Keratinocyte (primary cell): ENCODE measurements at regions not wholly inside any gene's neighbourhood (a gene's known extent, or its start where the extent isn't known, plus 50 kb on each side); places are given as distances from the start of the nearest gene placed in this dataset.

Source experiments
- DNase-seq: peaks from one replicate; pipeline ENCODE4 v3.0.0-alpha.2; 2011; ENCODE audit warnings: low read depth, missing footprints, low spot score
- FAIRE-seq: peaks from 2 replicates; lab custom pipeline; 2011; peaks lifted over from hg19 to GRCh38; lab: Jason Lieb, UNC
- H2AFZ ChIP-seq: 2 replicates; pipeline ENCODE4 v1.6.0; 2012; ENCODE audit warnings: low read length, control low read depth, inconsistent platforms; ENCODE audit not compliant: control insufficient read depth
- H3K27ac ChIP-seq: 2 replicates; pipeline ENCODE4 v1.5.1; 2011; ENCODE audit warnings: low read length; ENCODE audit not compliant: control insufficient read depth, insufficient read depth
- H3K27me3 ChIP-seq: 3 replicates; pipeline ENCODE4 v1.6.0; 2011; ENCODE audit warnings: low read length; ENCODE audit not compliant: control insufficient read depth, insufficient read depth; ENCODE audit errors: extremely low read depth
- H3K36me3 ChIP-seq, 2 experiments: 2 replicates in 1 of 2; 3 replicates in 1 of 2; pipeline ENCODE4 v1.5.1; 2011; ENCODE audit warnings: low read length in 2 of 2, mild to moderate bottlenecking in 1 of 2; ENCODE audit not compliant: control insufficient read depth in 2 of 2, insufficient read depth in 2 of 2; ENCODE audit errors: extremely low read depth in 1 of 2
- H3K4me1 ChIP-seq: 3 replicates; pipeline ENCODE4 v1.5.1; 2011; ENCODE audit warnings: low read length; ENCODE audit not compliant: control insufficient read depth, insufficient read depth; ENCODE audit errors: extremely low read depth
- H3K4me2 ChIP-seq: 3 replicates; pipeline ENCODE4 v1.6.0; 2011; ENCODE audit warnings: low read depth, low read length; ENCODE audit not compliant: control insufficient read depth, insufficient read depth; ENCODE audit errors: extremely low read depth
- H3K4me3 ChIP-seq, 3 experiments: fragments of 200-600 bp in 1 of 3; sonication (generic) in 1 of 3; 2 replicates in 2 of 3; 3 replicates in 1 of 3; pipeline ENCODE4 v1.5.1; 2011 to 2016; ENCODE audit warnings: low read length in 3 of 3, mild to moderate bottlenecking in 3 of 3, control low read depth in 2 of 3, inconsistent platforms in 1 of 3, low read depth in 1 of 3, mixed read lengths in 1 of 3, mixed run types in 1 of 3, moderate library complexity in 1 of 3; ENCODE audit not compliant: control insufficient read depth in 2 of 3, insufficient read depth in 2 of 3; ENCODE audit errors: extremely low read depth in 1 of 3
- H3K79me2 ChIP-seq: 2 replicates; pipeline ENCODE4 v1.6.0; 2012; ENCODE audit warnings: low read length; ENCODE audit not compliant: control insufficient read depth, insufficient read depth
- H3K9ac ChIP-seq: 3 replicates; pipeline ENCODE4 v1.6.0; 2011; ENCODE audit warnings: low read length; ENCODE audit not compliant: control insufficient read depth, insufficient read depth; ENCODE audit errors: extremely low read depth
- H3K9me1 ChIP-seq: 3 replicates; pipeline ENCODE4 v1.6.0; 2011; ENCODE audit warnings: low read length; ENCODE audit not compliant: control insufficient read depth, insufficient read depth; ENCODE audit errors: extremely low read depth
- H3K9me3 ChIP-seq: 2 replicates; pipeline ENCODE4 v1.5.1; 2012; ENCODE audit warnings: low read depth, low read length; ENCODE audit not compliant: control insufficient read depth
- H4K20me1 ChIP-seq: 3 replicates; pipeline ENCODE4 v1.6.0; 2011; ENCODE audit warnings: low read length; ENCODE audit not compliant: control insufficient read depth, insufficient read depth; ENCODE audit errors: extremely low read depth
- EZH2 ChIP-seq: IDR thresholded peaks from one replicate; pipeline ENCODE4 v1.6.1; 2012; ENCODE audit warnings: inconsistent platforms, mild to moderate bottlenecking, low read length, moderate library complexity
- dilution Hi-C: fragments of 300-500 bp; cut with MboI; formaldehyde crosslinking; loops from one replicate; pipeline ENCODE4 v1.7.0; 2020; ENCODE audit warnings: low sequenced_read_pairs; ENCODE audit not compliant: extremely low pct_ligation_motif_present
- TF ChIP-seq, protein P1 (sequence below), 3 experiments: IDR thresholded peaks in 1 of 3; conservative IDR thresholded peaks in 1 of 3; optimal IDR thresholded peaks in 1 of 3; 2 replicates in 2 of 3; 3 replicates in 1 of 3; pipeline versions ENCODE3 to v1.5.1; 2011; ENCODE audit warnings: low read length in 3 of 3, mild to moderate bottlenecking in 3 of 3, moderate library complexity in 2 of 3, control low read depth in 1 of 3, inconsistent platforms in 1 of 3; ENCODE audit not compliant: insufficient read depth in 2 of 3; ENCODE audit errors: extremely low read depth in 1 of 3

DNA sequence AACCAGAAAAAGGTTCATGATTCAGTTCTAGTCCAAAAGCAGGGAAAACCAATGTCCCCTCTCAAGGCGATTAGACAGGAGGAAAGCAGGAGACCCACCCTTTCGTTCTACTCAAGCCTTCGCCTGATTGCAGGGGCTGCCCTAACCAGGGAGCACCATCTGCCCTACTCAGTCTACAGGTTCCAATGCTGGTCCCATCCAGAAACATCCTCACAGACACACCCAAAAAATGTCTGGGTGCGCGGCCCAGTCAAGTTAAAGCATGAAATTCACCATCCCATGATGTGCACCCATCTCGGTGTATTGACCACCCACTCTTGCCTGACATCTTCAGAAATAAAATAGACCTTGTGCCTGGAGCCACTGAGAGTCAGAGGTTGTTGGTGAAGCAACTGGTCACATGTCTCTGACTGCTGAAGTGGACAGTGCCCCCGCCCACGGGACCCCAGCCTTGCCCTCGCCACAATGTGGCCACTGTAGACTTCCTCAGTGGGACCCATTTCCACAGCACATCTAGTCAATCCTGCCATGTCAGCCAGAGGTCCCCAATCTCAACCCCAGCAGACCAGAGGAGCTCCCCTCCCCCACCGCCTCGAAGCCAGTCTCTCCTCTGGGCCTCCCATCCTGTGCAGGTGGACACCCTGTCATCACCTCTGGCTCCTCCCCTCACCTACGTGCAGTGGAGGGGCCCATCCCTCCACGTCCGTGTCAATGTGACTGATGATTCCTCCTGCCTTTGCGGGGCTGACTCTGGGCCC is 116.3 kb upstream of the PPP2R2D start:
- Histone ChIP-seq H3K9ac (no peak overlapping the region), H3K9me3 (no peaks in the 10 kb centered on the region), H3K4me2 (no peak overlapping the region), H3K79me2 (no peaks in the 10 kb centered on the region), H3K4me1 (no peaks in the 10 kb centered on the region), H3K4me3 (no peak overlapping the region), H3K27me3 (no peaks in the 10 kb centered on the region), H3K27ac (no peak overlapping the region), H3K36me3 (no peaks in the 10 kb centered on the region), H2AFZ (no peak overlapping the region), H4K20me1 (no peaks in the 10 kb centered on the region), H3K9me1 (no peaks in the 10 kb centered on the region)
- DNase-seq = no peak
- TF ChIP-seq, protein P1, sequence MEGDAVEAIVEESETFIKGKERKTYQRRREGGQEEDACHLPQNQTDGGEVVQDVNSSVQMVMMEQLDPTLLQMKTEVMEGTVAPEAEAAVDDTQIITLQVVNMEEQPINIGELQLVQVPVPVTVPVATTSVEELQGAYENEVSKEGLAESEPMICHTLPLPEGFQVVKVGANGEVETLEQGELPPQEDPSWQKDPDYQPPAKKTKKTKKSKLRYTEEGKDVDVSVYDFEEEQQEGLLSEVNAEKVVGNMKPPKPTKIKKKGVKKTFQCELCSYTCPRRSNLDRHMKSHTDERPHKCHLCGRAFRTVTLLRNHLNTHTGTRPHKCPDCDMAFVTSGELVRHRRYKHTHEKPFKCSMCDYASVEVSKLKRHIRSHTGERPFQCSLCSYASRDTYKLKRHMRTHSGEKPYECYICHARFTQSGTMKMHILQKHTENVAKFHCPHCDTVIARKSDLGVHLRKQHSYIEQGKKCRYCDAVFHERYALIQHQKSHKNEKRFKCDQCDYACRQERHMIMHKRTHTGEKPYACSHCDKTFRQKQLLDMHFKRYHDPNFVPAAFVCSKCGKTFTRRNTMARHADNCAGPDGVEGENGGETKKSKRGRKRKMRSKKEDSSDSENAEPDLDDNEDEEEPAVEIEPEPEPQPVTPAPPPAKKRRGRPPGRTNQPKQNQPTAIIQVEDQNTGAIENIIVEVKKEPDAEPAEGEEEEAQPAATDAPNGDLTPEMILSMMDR (optimal IDR thresholded peaks at IDR 0.05 in 1 of 3, IDR thresholded peaks at IDR 0.05 in 1 of 3, conservative IDR thresholded peaks at IDR 0.05 in 1 of 3; ENCODE audit: extremely low read depth in 1 of 3, insufficient read depth in 2 of 3, low read length in 3 of 3) = no peak
- TF ChIP-seq EZH2 = no peak
- FAIRE-seq = no peak
- dilution Hi-C loops = no loop called here

DNA sequence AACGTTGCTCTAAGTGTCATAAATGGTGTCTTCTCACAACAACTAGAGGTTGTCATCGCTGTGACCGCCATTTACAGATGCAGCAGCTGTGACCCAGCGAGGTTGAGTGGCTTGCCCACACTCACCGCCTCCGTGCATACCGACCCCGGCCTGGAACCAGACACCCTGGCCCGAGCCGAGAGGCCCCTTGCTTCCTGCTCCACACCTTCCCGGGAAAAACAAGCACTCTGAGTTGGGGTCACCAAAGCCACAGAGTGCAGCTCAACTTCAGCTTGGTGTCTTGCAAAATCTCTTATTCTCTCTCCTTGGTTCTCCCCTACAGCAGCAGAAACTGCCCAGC is 115.7 kb upstream of the PPP2R2D start:
- dilution Hi-C loops = no loop called here
- no peak for DNase-seq

More for the DNA sequence above, 115.7 kb upstream of the PPP2R2D start:
- Histone ChIP-seq H3K4me3 (no peak overlapping the region), H2AFZ (no peak overlapping the region), H4K20me1 (no peaks in the 10 kb centered on the region), H3K27ac (no peak overlapping the region), H3K9me3 (no peaks in the 10 kb centered on the region), H3K79me2 (no peaks in the 10 kb centered on the region), H3K36me3 (no peaks in the 10 kb centered on the region), H3K27me3 (no peaks in the 10 kb centered on the region), H3K9ac (no peak overlapping the region), H3K9me1 (no peaks in the 10 kb centered on the region), H3K4me1 (no peaks in the 10 kb centered on the region), H3K4me2 (no peak overlapping the region)
- TF ChIP-seq EZH2 = no peak
- TF ChIP-seq, protein P1 (optimal IDR thresholded peaks at IDR 0.05 in 1 of 3, IDR thresholded peaks at IDR 0.05 in 1 of 3, conservative IDR thresholded peaks at IDR 0.05 in 1 of 3; ENCODE audit: extremely low read depth in 1 of 3, insufficient read depth in 2 of 3, low read length in 3 of 3) = no peak
- no peak for FAIRE-seq
